GF-D8 (cell line): ENCODE measurements at regions not wholly inside any gene's neighbourhood (a gene's known extent, or its start where the extent isn't known, plus 50 kb on each side); places are given as distances from the start of the nearest gene placed in this dataset.

Experiments
- DNase-seq: peaks from one replicate; lab custom pipeline; 2025; lab: John Stamatoyannopoulos, UW

- DNase-seq, result no peak
Measured at GRCh38 chr5:160511280-160511929, 89.8 kb downstream of the PTTG1 start.
